Progenitor cell of endocrine pancreas (in vitro differentiated cells): ENCODE measurements at regions not wholly inside any gene's neighbourhood (a gene's known extent, or its start where the extent isn't known, plus 50 kb on each side); places are given as distances from the start of the nearest gene placed in this dataset.

ENCODE experiments used
- DNase-seq: peaks from one replicate; pipeline ENCODE4 v3.0.0; 2021; ENCODE audit warnings: low spot score; ENCODE audit not compliant: unreplicated experiment
- H3K27ac Mint-ChIP-seq: 2 replicates; pipeline ENCODE4 v1.8.0; 2021; ENCODE audit warnings: mild to moderate bottlenecking, moderate library complexity, mixed read lengths
- H3K27me3 Mint-ChIP-seq: 2 replicates; pipeline ENCODE4 v1.8.0; 2021; ENCODE audit warnings: mixed read lengths
- H3K36me3 Mint-ChIP-seq: 2 replicates; pipeline ENCODE4 v1.8.0; 2022; ENCODE audit warnings: mixed read lengths; ENCODE audit not compliant: insufficient read depth
- H3K4me1 Mint-ChIP-seq: 2 replicates; pipeline ENCODE4 v1.8.0; 2021; ENCODE audit warnings: low read depth, mixed read lengths
- H3K4me3 Mint-ChIP-seq: 2 replicates; pipeline ENCODE4 v1.8.0; 2021; ENCODE audit warnings: low read depth, mild to moderate bottlenecking, moderate library complexity, mixed read lengths
- H3K9me3 Mint-ChIP-seq: 2 replicates; pipeline ENCODE4 v1.8.0; 2021; ENCODE audit warnings: low read depth, mixed read lengths
- CTCF ChIP-seq: fragments of 200-600 bp; sonication (generic); IDR thresholded peaks from one replicate; pipeline ENCODE4 v1.5.0; 2021; ENCODE audit warnings: antibody characterized with exemption, mild to moderate bottlenecking; ENCODE audit not compliant: unreplicated experiment

- Mint-ChIP-seq H3K9me3 (peaks cover 3% of the 10 kb centered on the region), H3K36me3 (no peaks in the 10 kb centered on the region), H3K4me1 (no peaks in the 10 kb centered on the region), H3K4me3 (no peak overlapping the region), H3K27me3 (no peaks in the 10 kb centered on the region), H3K27ac (no peak overlapping the region)
- no peak for TF ChIP-seq CTCF
- DNase-seq: no peak
Measured at GRCh38 chr1:88526456-88526855, 157.6 kb upstream of the PKN2 start.

DNA sequence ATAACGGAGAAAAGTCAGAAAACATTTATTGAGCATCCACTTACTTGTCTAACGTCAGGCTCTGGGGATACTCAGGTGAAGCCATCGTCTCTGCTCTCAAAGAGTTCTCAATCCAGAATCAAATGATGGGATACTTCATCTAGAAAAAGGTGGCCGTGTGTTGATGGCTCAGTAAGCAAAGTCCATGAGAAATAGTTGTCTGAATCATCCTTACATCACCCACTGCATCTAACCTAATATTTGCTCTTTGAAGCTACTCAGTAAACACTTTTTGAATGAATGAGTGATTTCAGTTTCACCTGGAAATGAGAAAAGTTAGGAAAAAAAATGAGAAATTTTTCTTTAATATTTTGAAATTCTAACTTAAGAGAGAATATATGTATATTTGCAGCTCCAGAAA is 155.3 kb upstream of the PKN2 start:
- H3K9me3 Mint-ChIP-seq: peaks cover 3% of the 10 kb centered on the region
- TF ChIP-seq CTCF: no peak
- H3K36me3 Mint-ChIP-seq: no peaks in the 10 kb centered on the region
- DNase-seq: no peak
- no peak overlapping the region for H3K4me3 Mint-ChIP-seq
- H3K4me1 Mint-ChIP-seq: no peaks in the 10 kb centered on the region
- H3K27ac Mint-ChIP-seq: no peak overlapping the region
- H3K27me3 Mint-ChIP-seq: no peaks in the 10 kb centered on the region

- Mint-ChIP-seq H3K9me3 (no peaks in the 10 kb centered on the region), H3K36me3 (no peaks in the 10 kb centered on the region), H3K4me1 (no peaks in the 10 kb centered on the region), H3K4me3 (no peak overlapping the region), H3K27ac (no peak overlapping the region), H3K27me3 (no peaks in the 10 kb centered on the region)
- TF ChIP-seq CTCF: no peak
- no peak for DNase-seq
Measured at GRCh38 chr1:88529581-88529980, 154.5 kb upstream of the PKN2 start.

GRCh38 chr1:88530246-88530645 is 153.8 kb upstream of the PKN2 start:
- Mint-ChIP-seq H3K27me3 (no peaks in the 10 kb centered on the region), H3K4me3 (no peak overlapping the region), H3K9me3 (no peaks in the 10 kb centered on the region), H3K27ac (no peak overlapping the region), H3K4me1 (no peaks in the 10 kb centered on the region), H3K36me3 (no peaks in the 10 kb centered on the region)
- DNase-seq: no peak
- no peak for TF ChIP-seq CTCF

GRCh38 chr1:88537787-88538186 is 146.3 kb upstream of the PKN2 start:
- no peak for TF ChIP-seq CTCF
- H3K9me3 Mint-ChIP-seq: no peaks in the 10 kb centered on the region
- H3K27ac Mint-ChIP-seq: no peak overlapping the region
- no peaks in the 10 kb centered on the region for H3K27me3 Mint-ChIP-seq
- H3K4me1 Mint-ChIP-seq: peaks cover 8% of the 10 kb centered on the region
- H3K4me3 Mint-ChIP-seq: no peak overlapping the region
- DNase-seq: no peak
- H3K36me3 Mint-ChIP-seq: no peaks in the 10 kb centered on the region
